T-helper 1 cell (primary cell): ENCODE measurements at regions not wholly inside any gene's neighbourhood (a gene's known extent, or its start where the extent isn't known, plus 50 kb on each side); places are given as distances from the start of the nearest gene placed in this dataset.

ENCODE experiments used
- DNase-seq, 5 donors: peaks; one replicate each; pipeline ENCODE4 v3.0.0-alpha.2; 2012 to 2020

DNA sequence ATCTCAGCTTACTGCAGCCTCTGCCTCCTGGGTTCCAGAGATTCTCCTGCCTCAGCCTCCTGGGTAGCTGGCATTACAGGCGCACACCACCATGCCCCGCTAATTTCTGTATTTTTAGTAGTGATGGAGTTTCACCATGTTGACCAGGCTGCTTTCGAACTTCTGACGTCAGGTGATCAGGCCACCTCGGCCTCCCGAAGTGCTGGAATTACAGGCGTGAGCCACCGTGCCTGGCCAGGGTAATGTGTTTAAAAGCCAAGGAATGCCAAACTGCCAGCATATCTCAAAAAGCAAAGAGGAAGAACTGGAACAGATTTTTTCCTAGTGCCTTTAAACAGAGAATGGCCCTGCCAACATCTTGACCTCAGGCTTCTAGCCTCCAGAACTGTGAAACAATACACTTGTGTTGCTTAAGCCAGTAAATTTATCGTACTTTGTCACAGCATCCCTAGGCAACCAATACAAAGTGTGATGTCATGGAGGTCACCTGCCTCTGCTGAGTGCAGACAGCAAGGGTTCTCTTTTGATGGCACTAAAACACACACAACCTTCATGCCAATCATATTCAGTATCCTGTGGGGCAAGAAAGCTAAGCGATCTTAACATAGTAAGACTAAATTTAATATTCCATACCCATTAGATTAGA is 858.3 kb upstream of the TMPRSS15 start:
- no peak for DNase-seq

DNA sequence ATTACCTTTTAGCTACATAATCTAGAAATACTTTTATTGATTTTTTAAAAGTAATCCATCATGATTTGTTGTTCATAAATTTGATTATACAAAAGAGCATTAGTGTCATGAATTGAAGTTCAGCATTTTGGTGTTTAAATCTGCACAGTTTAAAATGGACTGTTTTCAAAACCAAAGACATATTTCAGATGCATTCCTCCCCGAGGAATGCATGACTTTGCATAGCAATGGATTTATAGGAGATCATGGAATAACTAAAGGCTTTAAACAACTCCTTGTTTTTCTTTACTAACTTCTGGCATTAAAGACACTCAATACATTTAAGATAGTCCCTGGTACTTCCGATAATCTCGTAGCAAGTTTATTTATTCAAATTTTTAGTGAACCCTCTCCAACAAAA is 863.1 kb upstream of the TMPRSS15 start:
- DNase-seq, result no peak

DNA sequence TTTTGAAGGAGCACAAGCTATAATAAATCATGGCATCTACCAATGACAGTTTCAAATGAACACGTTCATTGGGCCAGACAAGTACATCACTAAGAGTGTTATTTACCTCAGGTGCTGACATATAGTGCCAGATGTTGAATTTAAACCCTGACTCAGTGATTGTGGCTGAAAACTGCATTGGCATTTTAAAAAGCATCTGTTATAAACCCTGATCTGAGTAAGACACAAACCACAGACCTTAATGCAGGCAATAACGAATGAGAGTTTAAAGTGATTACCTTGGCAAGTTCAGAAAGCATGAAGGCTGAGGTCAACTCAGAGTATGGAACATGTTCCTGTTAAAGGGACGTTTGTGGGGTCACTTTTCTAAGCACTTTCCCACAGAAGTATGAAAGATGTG is 865.1 kb upstream of the TMPRSS15 start:
- DNase-seq, result no peak

DNA sequence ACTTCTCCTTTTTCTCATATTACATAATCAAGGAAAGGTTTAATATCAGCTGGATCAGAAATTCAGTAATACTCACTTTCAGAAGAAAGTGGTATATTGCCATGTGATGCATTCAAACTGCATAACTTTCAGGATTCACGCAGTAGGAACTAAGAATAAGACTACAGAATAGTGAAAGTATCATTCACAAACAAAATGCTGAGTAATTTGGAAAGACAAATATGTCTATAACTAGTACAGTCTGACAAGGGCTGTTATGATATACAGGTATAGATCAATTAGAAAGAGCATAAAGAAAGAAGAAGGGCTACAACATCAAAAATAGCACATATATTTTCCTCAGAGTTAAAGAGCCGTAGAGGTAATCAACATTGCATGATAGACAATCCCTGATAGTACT is 871.5 kb upstream of the TMPRSS15 start:
- DNase-seq, result no peak

DNA sequence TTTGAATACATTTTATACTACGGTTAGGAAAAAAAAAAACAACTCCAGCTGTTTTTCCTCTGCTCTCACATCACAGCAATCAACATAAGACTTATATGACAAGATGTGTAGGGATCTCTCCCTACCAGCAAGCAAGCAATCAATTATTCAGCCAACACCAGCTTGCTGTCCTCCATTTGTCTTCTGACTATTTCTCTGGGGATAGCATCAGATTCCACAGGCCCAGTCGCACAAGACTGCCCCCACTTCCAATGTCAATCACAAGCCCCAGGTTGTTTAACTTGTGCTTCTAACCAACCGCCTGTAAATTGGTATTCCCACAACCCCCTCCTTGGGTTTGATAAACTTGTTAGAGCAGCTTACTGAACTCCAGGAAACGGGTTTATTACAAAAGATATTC is 873.1 kb upstream of the TMPRSS15 start:
- no peak for DNase-seq

DNA sequence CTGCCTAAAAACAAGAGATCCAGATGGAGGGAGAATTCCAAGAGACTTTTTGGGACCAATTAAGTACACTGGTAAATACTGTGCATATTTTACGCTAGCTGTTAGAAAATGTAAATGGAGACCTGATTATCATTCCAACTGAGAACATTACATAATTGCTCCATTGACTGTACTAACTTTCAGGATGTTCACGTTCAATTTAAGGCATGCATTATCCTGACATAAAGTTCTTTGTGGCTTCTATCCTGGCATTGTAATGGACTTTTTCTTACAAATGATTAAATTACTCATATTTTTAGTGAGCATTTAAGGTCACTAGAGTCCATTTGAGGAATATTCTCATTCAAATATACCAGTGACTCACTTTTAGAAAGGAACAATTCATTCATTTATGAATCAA is 883.3 kb upstream of the TMPRSS15 start:
- DNase-seq, result no peak

DNA sequence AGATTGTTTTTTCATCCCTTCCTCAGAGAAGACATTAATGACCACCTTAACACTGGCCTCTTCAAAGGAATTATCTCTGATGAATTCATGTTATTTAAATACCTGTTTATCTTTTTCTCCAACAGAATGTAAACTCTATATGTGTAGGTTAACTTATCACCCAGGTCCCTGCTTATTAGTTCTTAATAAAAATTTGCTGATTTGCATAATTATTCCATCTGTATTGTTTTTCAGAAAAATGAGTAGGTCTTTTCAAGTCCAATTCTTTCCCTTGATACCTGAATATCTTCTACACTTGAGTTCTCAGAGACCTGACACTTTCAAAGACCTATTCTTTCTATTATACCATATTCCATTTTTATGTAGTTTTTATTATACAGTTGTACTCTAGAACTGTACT is 886.7 kb upstream of the TMPRSS15 start:
- DNase-seq, result no peak

DNA sequence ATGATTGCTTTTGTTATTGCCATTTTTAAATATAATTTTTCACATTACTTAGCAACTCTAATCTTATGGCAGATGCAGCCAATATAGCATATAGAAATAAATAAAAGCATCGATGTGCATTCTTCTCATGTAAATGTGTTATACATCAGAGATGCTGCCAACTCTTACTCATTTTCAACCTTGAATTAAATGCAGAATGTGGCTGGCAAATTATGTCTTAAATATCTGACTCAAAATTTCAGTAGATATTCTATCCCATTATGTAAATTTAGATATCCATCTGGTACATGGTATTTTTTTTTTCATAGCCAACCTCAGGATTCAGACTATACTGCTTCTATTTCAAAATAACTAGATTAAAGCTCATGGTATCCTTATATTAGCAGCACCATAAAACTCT is 916.7 kb upstream of the TMPRSS15 start:
- no peak for DNase-seq

DNA sequence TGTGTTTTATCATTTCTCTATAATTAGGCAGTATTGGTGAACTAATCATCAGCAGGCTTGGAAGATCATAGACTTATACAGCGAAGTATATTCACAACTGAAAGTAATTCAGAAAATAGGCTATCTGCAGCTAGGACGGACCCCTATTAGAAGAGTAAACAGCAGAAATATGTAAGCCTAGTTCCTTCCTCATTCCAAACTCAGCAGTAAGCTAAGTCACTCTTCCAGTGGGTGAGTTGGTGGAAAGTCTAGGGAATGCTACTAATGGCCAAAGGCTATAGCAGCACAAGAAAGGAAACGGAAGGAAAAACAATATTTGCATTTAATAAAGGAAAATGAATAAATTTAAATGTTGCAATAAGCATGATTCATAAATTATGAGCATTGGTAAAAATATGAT is 918.1 kb upstream of the TMPRSS15 start:
- DNase-seq, result no peak

DNA sequence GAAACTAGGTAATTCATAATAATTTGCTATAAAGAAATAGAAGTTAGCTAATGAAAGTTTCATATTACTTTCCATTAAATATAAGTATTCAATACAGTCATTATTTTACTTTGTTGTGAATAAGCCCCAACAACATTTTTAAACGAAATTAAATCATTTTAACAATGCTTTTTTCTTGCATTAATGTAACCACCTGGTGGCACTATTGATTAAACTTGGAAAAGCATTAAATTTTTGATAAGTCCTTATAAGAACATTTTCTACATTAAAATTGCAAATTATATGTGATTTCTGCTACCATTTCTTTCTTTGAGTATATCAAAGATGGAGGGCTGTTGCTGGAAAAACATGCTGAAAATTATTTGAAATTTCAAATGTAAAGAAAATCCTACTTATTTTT is 918.8 kb upstream of the TMPRSS15 start:
- DNase-seq, result no peak

DNA sequence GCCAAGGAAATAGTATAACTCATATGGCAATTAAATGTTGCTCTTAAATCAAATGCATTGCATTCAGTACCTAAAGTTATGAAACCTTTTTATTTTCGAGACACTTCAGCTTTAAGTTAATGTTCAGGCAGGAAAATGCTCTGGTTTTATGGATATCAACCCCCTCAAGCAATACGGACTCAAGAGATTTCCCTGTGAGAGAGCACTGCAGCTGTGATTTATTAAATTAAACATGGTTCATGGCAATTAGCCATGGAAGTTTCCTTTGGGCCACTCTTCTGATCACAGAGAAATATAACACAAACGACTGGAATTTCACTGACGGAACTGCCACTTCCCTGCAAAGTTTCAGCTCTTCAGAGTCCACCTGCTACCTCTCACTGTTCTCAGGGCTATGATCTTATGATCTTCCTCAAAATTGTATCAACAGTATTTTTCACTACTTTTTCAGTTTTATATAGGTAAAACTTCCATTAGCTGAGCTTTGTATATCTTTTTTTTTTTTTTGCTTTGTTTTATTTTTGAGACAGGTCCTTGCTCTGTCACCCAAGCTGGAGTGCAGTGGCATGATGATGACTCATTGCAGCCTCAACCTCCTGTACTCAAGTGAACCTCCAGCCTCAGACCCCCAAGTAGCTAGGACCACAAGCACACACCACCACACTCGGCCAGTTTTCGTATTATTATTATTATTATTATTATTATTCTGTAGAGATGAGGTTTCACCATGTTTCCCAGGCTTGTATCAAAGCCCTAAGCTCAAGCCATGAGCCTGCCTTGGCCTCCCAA is 923.1 kb upstream of the TMPRSS15 start:
- no peak for DNase-seq

DNA sequence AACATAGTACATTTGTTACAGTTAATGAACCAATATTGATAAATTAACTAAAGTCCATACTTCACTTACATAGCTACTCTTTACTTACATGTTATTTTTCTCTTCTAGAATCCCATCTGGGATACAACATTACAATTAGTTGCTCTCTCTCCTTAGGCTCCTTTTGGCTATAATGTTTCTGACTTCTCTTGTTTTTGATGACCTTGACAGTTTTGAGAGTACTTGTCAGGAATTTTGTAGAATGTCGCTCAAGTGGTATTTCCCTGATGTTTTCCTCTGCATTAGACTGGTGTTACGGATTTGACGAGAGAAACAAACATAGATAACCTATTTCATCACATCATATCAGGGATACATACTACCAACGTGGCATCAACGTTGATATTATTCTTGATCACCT is 925.4 kb upstream of the TMPRSS15 start:
- DNase-seq, result no peak

DNA sequence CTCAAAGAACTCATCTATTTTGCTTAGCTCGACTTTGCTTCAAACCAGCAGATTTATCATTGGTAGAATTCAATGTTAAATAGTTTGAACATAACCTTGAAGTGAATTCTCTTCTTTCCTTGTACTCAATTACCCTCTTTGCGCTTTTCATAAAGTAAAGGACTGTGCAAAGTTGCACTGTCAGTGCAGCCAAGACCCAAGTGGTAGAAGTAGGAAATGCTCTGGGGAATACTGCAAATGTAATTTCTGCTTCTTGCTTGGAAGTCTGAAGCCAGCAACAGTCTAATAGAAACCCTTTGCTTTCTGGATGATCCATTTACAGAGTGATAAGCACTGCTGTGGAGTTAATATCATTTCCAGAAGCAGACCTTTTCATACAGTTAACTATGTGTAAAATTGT is 936.7 kb upstream of the TMPRSS15 start:
- no peak for DNase-seq

DNA sequence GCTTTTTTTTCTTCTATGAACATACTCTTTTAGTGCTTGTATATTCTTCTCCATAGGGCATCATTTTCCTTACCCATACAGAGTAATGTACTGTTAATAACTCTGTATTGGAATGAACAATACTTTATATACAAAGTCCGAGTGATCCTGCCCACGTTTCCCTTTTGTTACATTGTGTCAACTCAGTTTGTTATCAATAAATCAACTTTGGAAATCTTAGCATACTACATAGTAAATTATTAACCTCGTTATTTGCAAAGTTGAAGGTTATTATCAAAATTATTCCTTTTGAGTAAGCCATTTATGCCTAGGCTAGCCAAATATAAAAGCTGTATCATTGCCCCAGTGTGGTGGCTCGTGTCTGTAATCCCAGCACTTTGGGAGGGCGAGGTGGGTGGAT is 937.4 kb upstream of the TMPRSS15 start:
- no peak for DNase-seq

DNA sequence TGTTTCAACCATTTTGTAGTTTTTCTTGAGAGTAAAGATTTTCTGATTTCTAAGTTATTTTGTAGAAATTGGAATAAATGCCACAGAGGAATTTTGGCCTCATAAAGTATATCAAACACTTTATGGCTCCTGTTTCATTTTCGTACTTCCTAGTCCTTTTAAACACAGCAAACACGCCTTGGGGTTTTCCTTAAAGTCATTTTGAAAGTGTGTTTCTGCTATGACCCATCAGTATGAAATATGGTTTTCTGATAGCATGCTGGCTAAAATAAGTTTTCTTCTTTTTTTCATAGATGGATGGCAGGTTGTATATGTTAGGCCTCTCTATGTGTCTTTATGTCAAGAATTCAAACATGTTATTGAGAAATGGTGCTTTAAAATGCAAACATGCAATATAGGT is 940.1 kb upstream of the TMPRSS15 start:
- DNase-seq, result no peak

DNA sequence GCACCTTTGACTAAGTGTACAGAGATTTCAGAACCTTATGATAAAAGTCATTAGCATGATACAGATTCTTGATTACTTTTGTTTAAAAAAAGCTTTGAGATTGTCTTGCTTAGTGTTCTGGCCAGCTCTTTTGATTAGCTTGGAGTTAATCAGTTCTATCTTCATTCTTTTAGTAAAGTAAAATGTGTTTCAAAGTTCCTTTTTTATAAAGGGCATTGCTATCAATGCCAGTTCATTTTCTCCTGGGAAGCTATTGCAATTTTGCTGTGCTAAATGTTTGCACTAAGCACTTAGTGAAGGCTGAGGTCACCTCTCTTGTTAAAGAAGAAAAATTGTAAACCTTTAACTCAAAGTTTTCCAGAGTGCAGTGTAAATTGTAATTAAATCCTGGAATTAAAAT is 946.7 kb upstream of the TMPRSS15 start:
- DNase-seq, result no peak

DNA sequence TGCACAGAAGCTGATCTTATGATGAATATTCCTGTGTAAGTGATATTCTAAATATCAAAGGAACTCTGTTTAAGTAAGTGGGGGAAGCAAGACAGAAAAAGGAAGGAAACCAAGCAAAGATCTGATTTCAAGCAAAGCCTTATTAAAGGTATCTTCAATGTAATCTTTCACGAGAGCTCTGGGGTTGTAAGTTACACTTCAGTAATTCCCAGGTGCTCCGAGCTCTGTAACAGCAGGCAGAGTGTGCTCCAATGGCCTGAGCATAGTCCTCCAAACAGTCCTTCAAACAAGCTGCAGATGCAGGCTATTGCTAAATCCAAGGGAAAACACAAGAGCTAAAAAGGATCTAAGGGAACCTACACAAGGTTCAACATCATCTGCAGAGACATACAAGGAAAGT is 949.7 kb upstream of the TMPRSS15 start:
- DNase-seq, result no peak

DNA sequence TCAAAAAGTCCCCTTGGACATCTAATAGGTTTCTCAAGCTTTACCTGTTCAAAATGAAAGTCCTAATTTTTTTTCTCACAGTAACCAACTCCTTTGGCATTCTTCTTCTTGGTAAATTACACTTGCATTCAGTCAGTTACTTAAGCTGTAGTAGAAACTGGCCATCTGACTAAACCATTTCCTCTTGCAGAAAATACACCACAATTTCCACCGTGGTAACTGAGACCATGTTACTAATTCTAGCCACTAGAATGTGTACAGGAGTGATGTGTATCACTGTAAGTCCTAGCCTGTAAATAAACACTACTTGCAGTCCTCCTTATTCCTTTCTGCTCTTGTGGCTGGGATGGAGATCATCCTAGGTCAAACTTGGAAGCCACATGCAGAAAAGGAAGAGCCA is 965.4 kb upstream of the TMPRSS15 start:
- DNase-seq, result no peak

DNA sequence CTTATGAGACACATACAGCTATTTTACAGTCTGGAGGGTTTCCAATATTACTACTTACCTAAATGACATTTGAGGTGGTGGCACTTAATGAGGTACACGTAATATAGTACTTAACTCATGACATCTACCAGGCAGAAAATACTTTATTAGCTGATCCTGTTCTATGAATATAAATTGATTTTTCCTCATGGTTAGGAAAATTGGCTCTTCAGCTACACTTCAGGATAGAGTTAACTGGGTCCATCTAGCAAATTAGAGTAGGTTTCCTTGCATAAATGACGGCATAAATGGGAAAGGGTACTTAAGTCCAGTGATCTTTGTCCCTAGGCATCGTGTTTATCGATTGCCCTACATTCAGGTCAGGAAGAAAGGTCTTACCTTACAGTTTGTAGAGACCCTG is 988.8 kb upstream of the TMPRSS15 start:
- DNase-seq, result no peak

DNA sequence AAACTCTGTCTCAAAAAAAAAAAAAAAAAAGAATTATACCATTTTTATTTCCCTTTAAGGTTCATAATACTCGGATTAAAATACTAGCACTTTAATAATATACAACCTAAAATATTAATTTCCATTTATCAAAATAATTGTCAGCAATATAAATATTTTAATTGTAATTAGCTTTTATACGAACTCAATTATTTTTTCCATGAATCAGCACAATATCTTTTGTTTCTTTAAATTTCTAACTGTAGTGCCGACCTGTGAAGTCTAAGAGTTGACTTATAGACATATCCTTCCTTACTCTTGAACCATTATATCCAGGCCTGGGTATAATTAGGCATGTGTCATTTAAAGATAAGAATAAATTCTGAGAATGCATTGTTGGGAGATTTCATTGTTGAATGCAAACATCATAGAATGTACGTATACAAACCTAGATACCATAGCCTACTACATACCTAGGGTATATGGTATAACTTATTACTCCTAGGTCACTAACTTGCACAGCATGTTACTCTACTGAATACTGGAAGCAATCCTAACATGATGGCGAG is 996.7 kb upstream of the TMPRSS15 start:
- no peak for DNase-seq

DNA sequence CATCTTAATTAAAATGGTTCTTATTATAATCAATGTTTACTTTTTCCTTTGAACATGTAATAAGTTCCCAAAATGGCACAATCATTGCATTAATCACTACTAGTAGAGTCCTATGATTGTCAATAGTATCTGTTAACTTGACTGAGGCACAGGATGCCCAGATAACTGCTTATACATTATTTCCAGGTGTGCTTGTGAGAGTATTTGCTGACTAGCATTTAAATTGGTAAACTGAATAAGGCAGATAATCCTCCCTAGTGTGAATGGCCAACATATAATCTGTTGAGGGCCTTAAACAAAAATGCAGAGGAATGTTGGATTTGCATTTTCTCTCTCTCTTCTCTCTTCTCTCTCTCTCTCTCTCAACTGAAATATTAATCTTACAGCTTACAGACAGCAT is 999.3 kb upstream of the TMPRSS15 start:
- no peak for DNase-seq

DNA sequence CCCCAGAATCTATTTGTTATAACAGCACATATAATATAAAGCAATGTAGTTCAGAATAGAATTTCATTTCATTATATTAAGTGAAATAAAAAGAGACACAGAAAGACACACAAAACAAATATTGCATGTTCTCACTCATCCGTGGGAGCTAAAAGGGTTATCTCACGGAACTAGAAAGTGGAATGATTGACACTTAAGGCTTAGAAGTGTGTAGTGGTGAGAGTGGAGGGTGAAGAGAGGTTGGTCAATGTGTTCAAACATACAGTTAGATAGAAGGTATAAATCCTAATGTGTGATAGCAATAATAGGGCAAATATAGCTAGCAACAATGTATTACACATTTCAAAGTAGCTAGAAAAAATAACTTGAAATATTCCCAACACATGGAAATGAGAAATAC is 1001.7 kb upstream of the TMPRSS15 start:
- no peak for DNase-seq

DNA sequence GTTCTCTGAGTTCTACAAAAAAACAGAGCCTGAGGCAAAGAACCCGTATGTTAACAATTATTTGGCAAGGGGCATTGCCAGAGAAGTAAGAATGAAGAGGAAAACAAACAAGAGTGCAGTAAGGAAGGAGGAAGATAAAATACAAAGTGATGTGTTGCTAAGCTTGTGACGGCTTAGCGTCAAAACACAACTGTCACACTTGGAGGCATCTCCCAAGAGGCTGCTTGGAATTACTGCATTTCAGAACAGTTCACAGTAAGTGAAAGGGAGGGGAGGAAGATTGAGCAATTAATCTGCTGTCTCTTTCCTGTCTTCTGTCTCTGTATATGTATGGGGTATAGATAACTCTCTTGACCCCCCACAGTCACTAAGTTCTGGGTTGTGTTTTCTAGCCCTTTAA is 1017.0 kb upstream of the TMPRSS15 start:
- no peak for DNase-seq

DNA sequence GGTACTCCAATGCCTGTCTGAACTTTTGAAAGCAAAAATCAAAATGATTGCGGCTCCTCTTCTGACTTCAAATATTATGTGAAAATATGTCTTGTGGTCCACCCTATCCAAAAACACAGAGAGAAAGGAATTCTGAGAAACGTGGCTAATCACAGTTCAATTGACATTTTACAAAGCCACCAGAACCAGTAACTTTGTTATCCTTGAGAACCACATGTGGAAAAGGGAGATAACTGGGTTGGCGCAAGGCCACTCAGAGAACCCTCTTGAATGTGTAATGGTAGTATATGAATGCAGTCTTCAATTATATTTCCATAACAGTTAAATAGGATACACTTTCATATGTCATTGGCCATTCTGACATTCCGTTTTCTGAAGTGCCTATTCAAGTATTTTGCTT is 1030.0 kb upstream of the TMPRSS15 start:
- no peak for DNase-seq
